SK-N-SH (cell line): ENCODE measurements at regions not wholly inside any gene's neighbourhood (a gene's known extent, or its start where the extent isn't known, plus 50 kb on each side); places are given as distances from the start of the nearest gene placed in this dataset.
A peak's percentile ranks its signal among the peaks of the same experiment; 100 is the strongest.
"Not testable (repeated sequence)": the region's sequence is repeated elsewhere in the genome, so short reads cannot be mapped to it uniquely, and the experiment has no call there.

ENCODE experiments used
- CTCF ChIA-PET: fragments of 300-600, 350-600 bp; formaldehyde crosslinking; extraction: SDS; loops from one replicate; lab custom pipeline; 2021; lab: Yijun Ruan, JAX
- POLR2A ChIA-PET: fragments of 350-600 bp; sonication (Branson Sonifier 250); formaldehyde crosslinking; extraction: SDS; loops from one replicate; lab custom pipeline; 2020; ENCODE audit warnings: antibody characterized with exemption, inconsistent platforms; lab: Yijun Ruan, JAX
- DNase-seq: peaks from one replicate; pipeline ENCODE4 v3.0.0; 2012
- H2AFZ ChIP-seq: fragments of 200-600 bp; sonication (generic); 2 replicates; pipeline ENCODE4 v1.8.1; 2016; ENCODE audit warnings: antibody characterized with exemption, mild to moderate bottlenecking, low read depth
- H3F3A ChIP-seq: fragments of 200-600 bp; sonication (generic); replicated peaks from 2 replicates; pipeline ENCODE3; 2016; ENCODE audit warnings: antibody characterized with exemption, mild to moderate bottlenecking; ENCODE audit not compliant: insufficient read depth
- H3K27ac ChIP-seq, 2 experiments: fragments of 200-500 bp in 1 of 2; fragments of 200-600 bp in 1 of 2; sonication (Bioruptor generic) in 1 of 2; sonication (generic), shearing (Covaris generic) in 1 of 2; 2 replicates each; pipeline versions ENCODE4 v1.5.1 to v1.6.1; 2014 to 2016; ENCODE audit warnings: low read depth in 2 of 2, inconsistent platforms in 1 of 2, low read length in 1 of 2, mild to moderate bottlenecking in 1 of 2, mixed read lengths in 1 of 2
- H3K27me3 ChIP-seq: fragments of 200-600 bp; sonication (generic), shearing (Covaris generic); 2 replicates; pipeline ENCODE4 v1.6.1; 2016; ENCODE audit warnings: mixed run types; ENCODE audit not compliant: insufficient read depth
- H3K36me3 ChIP-seq, 2 experiments: fragments of 200-500 bp in 1 of 2; fragments of 200-600 bp in 1 of 2; sonication (Bioruptor generic) in 1 of 2; sonication (generic) in 1 of 2; replicated peaks in 1 of 2; 2 replicates each; pipeline versions ENCODE3 to v1.5.1; 2014 to 2016; ENCODE audit warnings: low read length in 1 of 2, mild to moderate bottlenecking in 1 of 2; ENCODE audit not compliant: insufficient read depth in 2 of 2, control insufficient read depth in 1 of 2
- H3K4me1 ChIP-seq, 2 experiments: fragments of 200-500 bp in 1 of 2; fragments of 200-600 bp in 1 of 2; sonication (Bioruptor generic) in 1 of 2; sonication (generic), shearing (Covaris generic) in 1 of 2; 2 replicates each; pipeline versions ENCODE4 v1.5.1 to v1.6.1; 2014 to 2016; ENCODE audit warnings: low read depth in 1 of 2, low read length in 1 of 2, mixed run types in 1 of 2; ENCODE audit not compliant: insufficient read depth in 2 of 2, control insufficient read depth in 1 of 2
- H3K4me2 ChIP-seq: fragments of 200-600 bp; sonication (generic), shearing (Covaris generic); 2 replicates; pipeline ENCODE4 v1.6.1; 2017; ENCODE audit warnings: mixed run types
- H3K4me3 ChIP-seq, 2 experiments: fragments of 200-500 bp in 1 of 2; fragments of 200-600 bp in 1 of 2; sonication (Bioruptor generic) in 1 of 2; sonication (generic), shearing (Covaris generic) in 1 of 2; 2 replicates each; pipeline versions ENCODE4 v1.5.1 to v1.8.1; 2014 to 2016; ENCODE audit warnings: low read depth in 2 of 2, inconsistent platforms in 1 of 2, low read length in 1 of 2, mild to moderate bottlenecking in 1 of 2, mixed read lengths in 1 of 2, moderate library complexity in 1 of 2
- H3K79me2 ChIP-seq: fragments of 200-600 bp; sonication (generic); 2 replicates; pipeline ENCODE4 v1.8.1; 2017; ENCODE audit warnings: mild to moderate bottlenecking; ENCODE audit not compliant: insufficient read depth
- H3K9ac ChIP-seq: fragments of 200-600 bp; sonication (generic); 2 replicates; pipeline ENCODE4 v1.6.1; 2017; ENCODE audit warnings: mixed run types
- H3K9me2 ChIP-seq: fragments of 200-600 bp; sonication (generic); 2 replicates; pipeline ENCODE4 v1.6.1; 2017; ENCODE audit warnings: mixed run types
- H3K9me3 ChIP-seq: fragments of 200-600 bp; sonication (generic); 2 replicates; pipeline ENCODE4 v1.6.1; 2017; ENCODE audit warnings: mixed run types, mild to moderate bottlenecking, moderate library complexity
- H4K20me1 ChIP-seq: fragments of 200-600 bp; sonication (generic); 2 replicates; pipeline ENCODE4 v1.6.1; 2017; ENCODE audit warnings: mild to moderate bottlenecking, mixed run types; ENCODE audit not compliant: insufficient read depth
- EP300 ChIP-seq, 2 experiments: IDR thresholded peaks; 2 replicates each; pipeline versions ENCODE4 v1.4.0 to v1.6.1; 2012; ENCODE audit warnings: borderline replicate concordance in 1 of 2, low read depth in 1 of 2, low read length in 1 of 2
- FOSL2 ChIP-seq: IDR thresholded peaks from 2 replicates; pipeline ENCODE4 v1.4.0; 2012; ENCODE audit warnings: low read depth, mild to moderate bottlenecking, moderate library complexity, borderline replicate concordance
- RAD21 ChIP-seq: IDR thresholded peaks from 2 replicates; pipeline ENCODE4 v1.6.1; 2012; ENCODE audit warnings: mild to moderate bottlenecking, low read length
- SIN3A ChIP-seq: IDR thresholded peaks from 2 replicates; pipeline ENCODE4 v1.6.1; 2012; ENCODE audit warnings: low read depth, mild to moderate bottlenecking, low read length, moderate library complexity, borderline replicate concordance
- WGBS: methylation state at CpG from one replicate; pipeline ENCODE4 v1.1.6; 2017; ENCODE audit warnings: low lambda C conversion rate; 5-methylcytosine and 5-hydroxymethylcytosine counted together
- TF ChIP-seq, protein P1 (sequence below): fragments of 200-600 bp; sonication (generic); IDR thresholded peaks from 2 replicates; pipeline ENCODE4 v1.6.1; 2017; ENCODE audit warnings: antibody characterized with exemption, mild to moderate bottlenecking, moderate library complexity

DNA sequence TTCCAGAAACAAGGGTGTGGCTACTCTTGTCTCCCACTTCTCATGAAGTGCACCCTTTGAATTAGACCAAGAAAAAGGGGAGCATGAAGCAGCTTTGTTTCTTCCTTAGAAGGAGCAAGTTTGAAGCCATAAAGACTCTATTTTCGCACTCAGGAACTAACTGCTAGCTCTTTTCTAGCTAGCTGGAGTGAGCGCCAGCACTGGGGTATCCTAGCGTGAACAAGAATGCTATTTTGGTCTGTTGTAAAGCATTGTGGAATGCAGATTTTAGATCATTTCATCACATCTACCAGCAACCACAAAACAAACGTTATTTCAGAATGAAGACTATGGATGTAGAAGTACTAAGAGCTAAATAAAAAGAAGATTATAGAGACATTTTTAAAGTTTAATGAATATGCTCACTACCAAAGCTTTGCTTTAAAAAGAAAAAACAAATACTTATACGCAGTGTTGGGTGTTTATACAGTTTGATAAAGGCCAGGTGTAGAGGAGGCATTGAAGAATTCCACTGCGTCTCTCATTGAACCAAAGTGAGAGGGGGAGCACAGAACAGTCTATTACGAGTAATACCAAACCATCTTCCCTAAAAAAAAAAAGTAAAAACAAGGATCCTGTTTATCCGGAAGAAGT lies 63.6 kb upstream of the CDC42EP3 start:
- Histone ChIP-seq H3K4me3 (0 out of 4 replicates have a peak overlapping the region, but pooled peaks of 1 of the 2 experiments have one; percentile 5), H3K9ac (0 out of 2 replicates have a peak overlapping the region, but pooled peaks have one; percentile 1), H3F3A (peaks cover 11% of the 10 kb centered on the region), H2AFZ (peak overlapping the region; percentile 58; the same call in 1 of the 2 replicates), H3K27ac (peak overlapping the region; percentile 10 to 22; a peak in 2 of 4 replicates), H3K4me2 (peak overlapping the region; percentile 49; the same call in 1 of the 2 replicates)
- DNase-seq, H3K4me1 ChIP-seq, POLR2A ChIA-PET, H3K9me2 ChIP-seq, H3K9me3 ChIP-seq, H4K20me1 ChIP-seq, H3K27me3 ChIP-seq, H3K36me3 ChIP-seq, H3K79me2 ChIP-seq: not testable (repeated sequence)
- 72% methylated on average over 8 of the region's 8 CpGs for WGBS
- CTCF ChIA-PET: interaction anchor here (1.3 to 1.7 kb wide), 2 partner anchors 31 to 143 kb away, joined by 3 to 4 read pairs; no protein-coding TSS in a partner anchor

DNA sequence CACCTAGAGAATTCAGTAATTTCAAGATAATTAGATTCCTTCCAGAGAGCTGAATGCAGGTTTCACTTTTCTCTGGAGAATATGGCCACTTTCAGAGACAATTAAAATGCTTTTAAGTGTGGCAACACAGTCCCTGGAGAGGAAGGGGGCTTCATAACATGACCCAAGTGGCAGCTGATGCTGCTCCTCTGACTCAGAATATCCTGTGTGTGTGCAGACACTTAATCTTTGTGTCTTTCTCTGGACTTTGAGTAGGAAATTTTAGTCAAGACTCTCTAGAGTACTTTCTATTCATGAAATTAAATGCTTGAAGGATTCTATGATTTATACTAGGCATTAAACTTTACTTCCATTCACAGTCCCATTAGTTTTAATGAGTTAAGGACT lies 64.1 kb upstream of the CDC42EP3 start:
- H3K27ac ChIP-seq: peak overlapping the region; percentile 10 to 22; a peak in 3 of 4 replicates

DNA sequence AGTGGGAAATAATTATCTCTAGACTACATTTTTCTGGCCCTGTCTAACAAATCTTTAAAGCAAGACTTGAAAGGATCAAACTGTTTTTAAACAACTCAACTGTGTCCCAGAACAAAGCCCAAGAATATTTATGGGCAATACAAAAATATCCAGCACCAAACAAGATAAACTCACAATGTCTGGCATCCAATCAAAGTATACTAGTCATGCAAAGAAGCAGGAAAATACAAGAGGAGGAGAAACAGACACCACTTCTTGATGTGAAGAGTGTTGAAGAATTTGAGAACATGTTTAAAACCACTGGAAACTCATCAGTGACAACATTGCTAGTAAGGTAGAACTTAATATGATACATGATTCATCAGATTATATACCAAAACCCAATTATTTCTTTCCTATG lies 66.1 kb upstream of the CDC42EP3 start:
- Histone ChIP-seq H3K27ac (no peak overlapping the region), H3F3A (peaks cover 23% of the 10 kb centered on the region), H2AFZ (no peak overlapping the region), H3K4me3 (no peak overlapping the region), H3K36me3 (no peaks in the 10 kb centered on the region), H3K27me3 (no peaks in the 10 kb centered on the region), H3K9ac (no peak overlapping the region), H3K9me3 (no peaks in the 10 kb centered on the region), H3K9me2 (no peaks in the 10 kb centered on the region), H4K20me1 (no peaks in the 10 kb centered on the region), H3K4me1 (peaks cover 0 to 17% of the 10 kb centered on the region in 2 experiments; a peak in 3 of 4 replicates), H3K4me2 (no peak overlapping the region), H3K79me2 (no peaks in the 10 kb centered on the region)
- TF ChIP-seq, protein P1, sequence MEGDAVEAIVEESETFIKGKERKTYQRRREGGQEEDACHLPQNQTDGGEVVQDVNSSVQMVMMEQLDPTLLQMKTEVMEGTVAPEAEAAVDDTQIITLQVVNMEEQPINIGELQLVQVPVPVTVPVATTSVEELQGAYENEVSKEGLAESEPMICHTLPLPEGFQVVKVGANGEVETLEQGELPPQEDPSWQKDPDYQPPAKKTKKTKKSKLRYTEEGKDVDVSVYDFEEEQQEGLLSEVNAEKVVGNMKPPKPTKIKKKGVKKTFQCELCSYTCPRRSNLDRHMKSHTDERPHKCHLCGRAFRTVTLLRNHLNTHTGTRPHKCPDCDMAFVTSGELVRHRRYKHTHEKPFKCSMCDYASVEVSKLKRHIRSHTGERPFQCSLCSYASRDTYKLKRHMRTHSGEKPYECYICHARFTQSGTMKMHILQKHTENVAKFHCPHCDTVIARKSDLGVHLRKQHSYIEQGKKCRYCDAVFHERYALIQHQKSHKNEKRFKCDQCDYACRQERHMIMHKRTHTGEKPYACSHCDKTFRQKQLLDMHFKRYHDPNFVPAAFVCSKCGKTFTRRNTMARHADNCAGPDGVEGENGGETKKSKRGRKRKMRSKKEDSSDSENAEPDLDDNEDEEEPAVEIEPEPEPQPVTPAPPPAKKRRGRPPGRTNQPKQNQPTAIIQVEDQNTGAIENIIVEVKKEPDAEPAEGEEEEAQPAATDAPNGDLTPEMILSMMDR: no peak
- TF ChIP-seq SIN3A (no peak), RAD21 (no peak), EP300 (IDR thresholded peaks at IDR 0.05; ENCODE audit: borderline replicate concordance in 1 of 2, low read depth in 1 of 2, low read length in 1 of 2) (no peak)
- ChIA-PET CTCF (no interaction called here), POLR2A (no interaction called here)
- no peak for DNase-seq

More for the DNA sequence above, 64.1 kb upstream of the CDC42EP3 start:
- Histone ChIP-seq H3F3A (peaks cover 16% of the 10 kb centered on the region), H3K4me2 (peak overlapping the region; percentile 49; the same call in 1 of the 2 replicates), H3K4me3 (0 out of 4 replicates have a peak overlapping the region, but pooled peaks of 1 of the 2 experiments have one; percentile 5), H2AFZ (peak overlapping the region; percentile 58; the same call in 1 of the 2 replicates), H3K9ac (0 out of 2 replicates have a peak overlapping the region, but pooled peaks have one; percentile 1)
- TF ChIP-seq FOSL2: peak; percentile 2; the same call in 1 of the 2 replicates
- H3K9me2 ChIP-seq, H4K20me1 ChIP-seq, POLR2A ChIA-PET, H3K9me3 ChIP-seq, H3K27me3 ChIP-seq, H3K79me2 ChIP-seq, H3K36me3 ChIP-seq, H3K4me1 ChIP-seq, DNase-seq: not testable (repeated sequence)
- CTCF ChIA-PET: interaction anchor here (1.3 to 1.7 kb wide), 2 partner anchors 30 to 142 kb away, joined by 3 to 4 read pairs; no protein-coding TSS in a partner anchor
